ENCODE measurements at regions not wholly inside any gene's neighbourhood (a gene's known extent, or its start where the extent isn't known, plus 50 kb on each side); places are given as distances from the start of the nearest gene placed in this dataset.
"Not testable (repeated sequence)": the region's sequence is repeated elsewhere in the genome, so short reads cannot be mapped to it uniquely, and the experiment has no call there.

DNA sequence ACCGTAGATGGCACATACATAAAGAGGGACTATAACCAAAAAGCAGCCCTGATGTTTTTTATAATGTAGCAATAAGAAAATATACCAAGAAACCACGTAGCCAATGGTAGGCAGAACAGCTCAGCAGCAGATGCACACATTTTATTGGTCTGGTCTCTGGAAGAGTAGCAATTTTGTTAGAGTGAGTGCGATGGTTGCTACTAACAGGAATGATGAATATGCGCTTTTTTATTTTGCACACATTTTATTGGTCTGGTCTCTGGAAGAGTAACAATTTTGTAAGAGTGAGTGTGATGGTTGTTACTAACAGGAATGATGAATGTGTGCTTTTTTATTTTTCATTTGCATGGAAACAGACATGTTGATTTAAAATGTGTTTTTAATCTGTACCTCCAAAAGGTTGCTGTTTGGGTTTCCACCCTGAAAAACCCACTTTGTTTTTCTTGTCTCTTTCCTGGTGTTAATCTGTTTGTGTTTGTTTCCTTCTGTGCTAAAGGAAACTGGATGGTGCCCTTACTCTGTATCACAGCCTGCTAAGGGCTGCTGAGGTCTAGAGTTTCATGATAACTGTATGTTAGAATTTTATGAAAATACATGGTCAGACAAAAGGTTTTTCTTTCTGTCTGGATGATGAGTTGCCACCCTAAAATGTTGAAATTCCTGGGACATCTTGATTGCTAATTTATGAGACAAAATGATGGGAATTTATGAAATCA lies 221.1 kb downstream of the ZNF37A start:
- not testable (repeated sequence) for H3K4me1 Mint-ChIP-seq (ENCODE audit: low read depth, unreplicated experiment)

DNA sequence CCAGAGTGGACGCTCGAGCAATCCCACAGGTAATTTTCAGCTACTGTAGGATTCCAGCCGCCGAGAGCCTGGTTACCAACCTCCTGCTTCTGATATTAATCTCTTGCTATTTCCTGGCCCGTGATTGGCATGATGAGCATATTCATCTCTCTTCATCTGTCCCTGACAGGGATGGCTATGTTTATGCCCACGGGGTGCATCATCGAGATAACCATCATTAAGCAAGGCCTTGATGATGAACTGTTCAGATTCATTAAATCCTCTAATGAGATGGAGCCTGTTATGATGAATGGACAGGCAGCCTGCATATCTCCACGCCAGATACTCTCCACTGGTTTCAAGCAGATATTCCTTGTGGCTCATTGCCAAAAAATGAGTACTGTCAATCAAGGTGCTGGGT lies 227.3 kb downstream of the ZNF37A start:
- H3K36me3 Mint-ChIP-seq (ENCODE audit: low read depth, unreplicated experiment); H3K27me3 ChIP-seq (ENCODE audit: insufficient read depth, low read length); H3K36me3 ChIP-seq (ENCODE audit: insufficient read depth, low read length); H3K4me1 Mint-ChIP-seq (ENCODE audit: low read depth, unreplicated experiment); H3K27ac Mint-ChIP-seq (ENCODE audit: unreplicated experiment); H3K4me3 Mint-ChIP-seq (ENCODE audit: unreplicated experiment); H3K9me3 ChIP-seq (ENCODE audit: insufficient read depth, low read depth, low read length); H3K79me2 ChIP-seq (ENCODE audit: insufficient read depth, low read length); H2AFZ ChIP-seq (ENCODE audit: low read depth, low read length); H3K4me1 ChIP-seq (ENCODE audit: insufficient read depth, low read length); H3K27me3 Mint-ChIP-seq (ENCODE audit: low read depth, unreplicated experiment); H3K9ac ChIP-seq (ENCODE audit: low read length); H3K27ac ChIP-seq (ENCODE audit: low read depth, low read length); H4K20me1 ChIP-seq (ENCODE audit: insufficient read depth, low read length); DNase-seq (ENCODE audit: low read depth); H3K9me3 Mint-ChIP-seq (ENCODE audit: unreplicated experiment); H3K4me3 ChIP-seq (ENCODE audit: insufficient read depth, low read depth, low read length); H3K4me2 ChIP-seq (ENCODE audit: low read length); FAIRE-seq: not testable (repeated sequence)

More for the DNA sequence above, 221.1 kb downstream of the ZNF37A start:
- DNase-seq (ENCODE audit: low read depth); H4K20me1 ChIP-seq (ENCODE audit: insufficient read depth, low read length); H3K4me2 ChIP-seq (ENCODE audit: low read length); H3K9me3 Mint-ChIP-seq (ENCODE audit: unreplicated experiment); H3K36me3 ChIP-seq (ENCODE audit: insufficient read depth, low read length); H3K79me2 ChIP-seq (ENCODE audit: insufficient read depth, low read length); H3K27ac Mint-ChIP-seq (ENCODE audit: unreplicated experiment); H3K27ac ChIP-seq (ENCODE audit: low read depth, low read length); H3K36me3 Mint-ChIP-seq (ENCODE audit: low read depth, unreplicated experiment); H3K4me3 ChIP-seq (ENCODE audit: insufficient read depth, low read depth, low read length); FAIRE-seq; H3K9ac ChIP-seq (ENCODE audit: low read length); H3K27me3 ChIP-seq (ENCODE audit: insufficient read depth, low read length); H3K4me3 Mint-ChIP-seq (ENCODE audit: unreplicated experiment); H3K9me3 ChIP-seq (ENCODE audit: insufficient read depth, low read depth, low read length); H3K27me3 Mint-ChIP-seq (ENCODE audit: low read depth, unreplicated experiment); H2AFZ ChIP-seq (ENCODE audit: low read depth, low read length); H3K4me1 ChIP-seq (ENCODE audit: insufficient read depth, low read length): not testable (repeated sequence)

DNA sequence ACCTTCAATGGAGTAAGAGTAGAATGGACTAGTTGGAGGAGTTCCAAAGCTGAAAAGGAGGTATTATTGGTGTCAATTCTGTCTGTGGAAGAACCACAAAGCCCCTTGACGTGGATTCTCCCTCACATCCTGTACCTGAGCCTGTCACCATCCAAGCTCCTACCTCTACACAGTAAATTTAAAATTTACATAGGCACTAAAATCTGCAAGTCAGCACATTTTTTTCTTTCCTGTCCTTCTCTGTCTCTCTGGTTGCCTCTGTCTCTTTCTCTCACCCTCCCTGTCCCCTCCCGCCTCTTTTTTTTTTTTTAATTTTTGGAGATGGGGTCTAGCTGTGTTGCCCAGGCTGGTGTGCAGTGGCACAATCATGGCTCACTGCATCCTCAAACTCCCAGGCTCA lies 236.2 kb downstream of the ZNF37A start:
- H2AFZ ChIP-seq (ENCODE audit: low read depth, low read length); H3K36me3 ChIP-seq (ENCODE audit: insufficient read depth, low read length); DNase-seq (ENCODE audit: low read depth); H3K36me3 Mint-ChIP-seq (ENCODE audit: low read depth, unreplicated experiment); H3K27ac ChIP-seq (ENCODE audit: low read depth, low read length); H3K4me3 Mint-ChIP-seq (ENCODE audit: unreplicated experiment); H4K20me1 ChIP-seq (ENCODE audit: insufficient read depth, low read length); H3K9me3 Mint-ChIP-seq (ENCODE audit: unreplicated experiment); H3K4me1 Mint-ChIP-seq (ENCODE audit: low read depth, unreplicated experiment); H3K27me3 Mint-ChIP-seq (ENCODE audit: low read depth, unreplicated experiment); H3K79me2 ChIP-seq (ENCODE audit: insufficient read depth, low read length); H3K4me2 ChIP-seq (ENCODE audit: low read length); H3K4me3 ChIP-seq (ENCODE audit: insufficient read depth, low read depth, low read length); H3K9ac ChIP-seq (ENCODE audit: low read length); H3K9me3 ChIP-seq (ENCODE audit: insufficient read depth, low read depth, low read length); H3K27me3 ChIP-seq (ENCODE audit: insufficient read depth, low read length); H3K4me1 ChIP-seq (ENCODE audit: insufficient read depth, low read length); H3K27ac Mint-ChIP-seq (ENCODE audit: unreplicated experiment); FAIRE-seq: not testable (repeated sequence)

DNA sequence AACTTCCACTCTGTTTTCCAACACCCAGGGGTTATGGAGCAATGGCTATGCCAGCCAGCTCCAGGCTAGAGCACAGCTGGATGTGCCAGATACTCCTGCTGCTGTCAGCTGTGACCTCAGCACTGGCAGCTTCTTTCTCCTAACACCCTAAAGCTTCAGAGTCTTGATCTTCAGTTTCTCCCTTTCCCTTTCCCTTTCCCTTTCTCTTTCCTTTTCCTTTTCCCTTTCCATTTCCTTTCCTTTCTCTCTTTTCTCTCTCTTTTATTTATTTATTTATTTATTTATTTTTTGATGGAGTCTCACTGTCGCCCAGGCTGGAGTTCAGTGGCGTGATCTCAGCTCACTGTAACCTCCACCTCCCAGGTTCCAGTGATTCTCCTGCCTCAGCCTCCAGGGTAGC lies 237.0 kb downstream of the ZNF37A start:
- not testable (repeated sequence) for H3K9me3 Mint-ChIP-seq (ENCODE audit: unreplicated experiment); H3K4me3 ChIP-seq (ENCODE audit: insufficient read depth, low read depth, low read length); H3K9ac ChIP-seq (ENCODE audit: low read length); H3K27ac ChIP-seq (ENCODE audit: low read depth, low read length); H2AFZ ChIP-seq (ENCODE audit: low read depth, low read length); H3K36me3 ChIP-seq (ENCODE audit: insufficient read depth, low read length); FAIRE-seq; H3K4me2 ChIP-seq (ENCODE audit: low read length); H3K4me1 ChIP-seq (ENCODE audit: insufficient read depth, low read length); H4K20me1 ChIP-seq (ENCODE audit: insufficient read depth, low read length); H3K4me1 Mint-ChIP-seq (ENCODE audit: low read depth, unreplicated experiment); H3K27ac Mint-ChIP-seq (ENCODE audit: unreplicated experiment); H3K27me3 Mint-ChIP-seq (ENCODE audit: low read depth, unreplicated experiment); H3K27me3 ChIP-seq (ENCODE audit: insufficient read depth, low read length); H3K9me3 ChIP-seq (ENCODE audit: insufficient read depth, low read depth, low read length); DNase-seq (ENCODE audit: low read depth); H3K36me3 Mint-ChIP-seq (ENCODE audit: low read depth, unreplicated experiment); H3K79me2 ChIP-seq (ENCODE audit: insufficient read depth, low read length); H3K4me3 Mint-ChIP-seq (ENCODE audit: unreplicated experiment)

DNA sequence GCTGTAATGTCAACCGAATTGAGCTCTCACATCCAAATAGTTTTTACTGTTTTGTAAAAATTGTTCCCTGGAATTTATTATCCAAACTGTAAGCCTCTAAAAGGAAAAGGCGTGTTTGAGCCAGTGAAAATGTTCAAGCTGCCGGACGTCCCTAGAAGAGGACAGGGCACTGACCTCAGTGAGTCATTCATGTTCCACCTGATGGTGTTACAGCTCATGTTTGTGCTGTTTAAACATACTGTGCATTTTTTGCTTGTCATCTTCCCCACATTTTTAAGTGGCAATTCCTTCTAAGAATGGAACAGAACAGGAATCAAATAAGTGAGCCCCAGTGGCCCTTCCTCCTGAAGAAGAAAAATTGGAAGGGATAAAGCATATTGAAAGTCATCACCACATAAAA lies 239.6 kb downstream of the ZNF37A start:
- not testable (repeated sequence) for H3K79me2 ChIP-seq (ENCODE audit: insufficient read depth, low read length); H3K9ac ChIP-seq (ENCODE audit: low read length); H4K20me1 ChIP-seq (ENCODE audit: insufficient read depth, low read length); H3K4me2 ChIP-seq (ENCODE audit: low read length); H3K4me3 ChIP-seq (ENCODE audit: insufficient read depth, low read depth, low read length); H3K27ac ChIP-seq (ENCODE audit: low read depth, low read length); H3K27me3 Mint-ChIP-seq (ENCODE audit: low read depth, unreplicated experiment); H3K4me3 Mint-ChIP-seq (ENCODE audit: unreplicated experiment); H3K36me3 Mint-ChIP-seq (ENCODE audit: low read depth, unreplicated experiment); H3K27ac Mint-ChIP-seq (ENCODE audit: unreplicated experiment); H3K4me1 Mint-ChIP-seq (ENCODE audit: low read depth, unreplicated experiment); H3K27me3 ChIP-seq (ENCODE audit: insufficient read depth, low read length); H3K9me3 ChIP-seq (ENCODE audit: insufficient read depth, low read depth, low read length); DNase-seq (ENCODE audit: low read depth); H3K9me3 Mint-ChIP-seq (ENCODE audit: unreplicated experiment); H3K36me3 ChIP-seq (ENCODE audit: insufficient read depth, low read length); H2AFZ ChIP-seq (ENCODE audit: low read depth, low read length); H3K4me1 ChIP-seq (ENCODE audit: insufficient read depth, low read length)
- FAIRE-seq, result peak; percentile 55

DNA sequence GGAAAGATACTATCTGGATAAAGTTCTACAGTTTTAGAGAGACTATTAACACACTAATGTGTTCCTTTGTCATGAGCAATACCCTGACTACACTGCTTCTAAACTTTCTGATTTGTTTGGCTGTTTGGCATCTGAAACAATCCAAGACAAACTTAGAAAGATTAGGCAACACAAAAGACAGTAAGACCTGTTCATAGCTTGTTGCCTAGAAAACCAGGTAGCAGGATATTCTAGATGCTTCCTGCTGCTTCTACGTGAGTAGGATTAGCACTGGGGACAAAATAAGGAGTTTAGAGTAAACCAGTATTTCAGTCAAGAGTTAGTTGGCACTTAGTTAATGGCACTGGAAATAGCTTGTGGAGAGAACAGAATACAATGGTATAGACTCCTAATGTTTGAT lies 256.5 kb downstream of the ZNF37A start:
- not testable (repeated sequence) for H3K9me3 ChIP-seq (ENCODE audit: insufficient read depth, low read depth, low read length); H3K79me2 ChIP-seq (ENCODE audit: insufficient read depth, low read length); H3K27ac ChIP-seq (ENCODE audit: low read depth, low read length); H3K9me3 Mint-ChIP-seq (ENCODE audit: unreplicated experiment); H3K27me3 Mint-ChIP-seq (ENCODE audit: low read depth, unreplicated experiment); H3K4me1 Mint-ChIP-seq (ENCODE audit: low read depth, unreplicated experiment); H3K36me3 Mint-ChIP-seq (ENCODE audit: low read depth, unreplicated experiment); H3K4me3 ChIP-seq (ENCODE audit: insufficient read depth, low read depth, low read length); DNase-seq (ENCODE audit: low read depth); H3K27ac Mint-ChIP-seq (ENCODE audit: unreplicated experiment); H3K9ac ChIP-seq (ENCODE audit: low read length); H3K27me3 ChIP-seq (ENCODE audit: insufficient read depth, low read length); H4K20me1 ChIP-seq (ENCODE audit: insufficient read depth, low read length); H3K4me1 ChIP-seq (ENCODE audit: insufficient read depth, low read length); H3K36me3 ChIP-seq (ENCODE audit: insufficient read depth, low read length); H2AFZ ChIP-seq (ENCODE audit: low read depth, low read length); H3K4me2 ChIP-seq (ENCODE audit: low read length); FAIRE-seq; H3K4me3 Mint-ChIP-seq (ENCODE audit: unreplicated experiment)
